CD4-positive, alpha-beta T cell treated with Interleukin-17A for 4 hours (primary cell): ENCODE measurements at regions not wholly inside any gene's neighbourhood (a gene's known extent, or its start where the extent isn't known, plus 50 kb on each side); places are given as distances from the start of the nearest gene placed in this dataset.

Experiments used
- DNase-seq: peaks from one replicate; pipeline ENCODE4 v3.0.0-alpha.2; 2020; ENCODE audit warnings: mixed read lengths

- DNase-seq, result no peak
Measured at GRCh38 chr11:91742155-91742554, 482.5 kb upstream of the FAT3 start.

- DNase-seq, result no peak
Measured at GRCh38 chr11:91731051-91731450, 493.6 kb upstream of the FAT3 start.

- DNase-seq, result no peak
Measured at GRCh38 chr11:91730620-91731019, 494.0 kb upstream of the FAT3 start.

- DNase-seq, result no peak
Measured at GRCh38 chr11:91730057-91730456, 494.6 kb upstream of the FAT3 start.

- no peak for DNase-seq
Measured at GRCh38 chr11:91717169-91717568, 507.4 kb upstream of the FAT3 start.

GRCh38 chr11:91707652-91708482, 516.8 kb upstream of the FAT3 start:
- no peak for DNase-seq

GRCh38 chr11:91703042-91703441, 521.6 kb upstream of the FAT3 start:
- DNase-seq, result no peak

GRCh38 chr11:91700854-91701253, 523.8 kb upstream of the FAT3 start:
- no peak for DNase-seq

- DNase-seq, result no peak
Measured at GRCh38 chr11:91698845-91699244, 525.8 kb upstream of the FAT3 start.

GRCh38 chr11:91694331-91694730, 530.3 kb upstream of the FAT3 start:
- DNase-seq, result no peak

- no peak for DNase-seq
Measured at GRCh38 chr11:91691872-91692271, 532.7 kb upstream of the FAT3 start.

GRCh38 chr11:91688672-91689071, 535.9 kb upstream of the FAT3 start:
- DNase-seq, result no peak

GRCh38 chr11:91686700-91687099, 537.9 kb upstream of the FAT3 start:
- no peak for DNase-seq

- DNase-seq, result no peak
Measured at GRCh38 chr11:91686281-91686680, 538.3 kb upstream of the FAT3 start.

GRCh38 chr11:91673705-91674104, 550.9 kb upstream of the FAT3 start:
- DNase-seq, result no peak

GRCh38 chr11:91664521-91664920, 560.1 kb upstream of the FAT3 start:
- DNase-seq, result no peak

GRCh38 chr11:91660036-91660435, 564.6 kb upstream of the FAT3 start:
- no peak for DNase-seq

GRCh38 chr11:91654686-91655085, 569.9 kb upstream of the FAT3 start:
- no peak for DNase-seq

- no peak for DNase-seq
Measured at GRCh38 chr11:91653079-91653754, 571.4 kb upstream of the FAT3 start.

- DNase-seq, result no peak
Measured at GRCh38 chr11:91650802-91651201, 573.8 kb upstream of the FAT3 start.

GRCh38 chr11:91641153-91641552, 583.5 kb upstream of the FAT3 start:
- DNase-seq, result no peak

- DNase-seq, result no peak
Measured at GRCh38 chr11:91639359-91639758, 585.3 kb upstream of the FAT3 start.

- DNase-seq, result no peak
Measured at GRCh38 chr11:91630916-91631673, 593.5 kb upstream of the FAT3 start.

GRCh38 chr11:91625495-91625894, 599.1 kb upstream of the FAT3 start:
- no peak for DNase-seq
